Suppressor macrophage (primary cell): ENCODE measurements at regions not wholly inside any gene's neighbourhood (a gene's known extent, or its start where the extent isn't known, plus 50 kb on each side); places are given as distances from the start of the nearest gene placed in this dataset.

Experiments
- DNase-seq, 4 experiments: peaks; one replicate each; pipeline ENCODE4 v3.0.0-alpha.2; 2020 to 2022

GRCh38 chr2:66691031-66691965 is 256.4 kb downstream of the MEIS1 start:
- no peak for DNase-seq

- no peak for DNase-seq
Measured at GRCh38 chr2:66692521-66693054, 257.7 kb downstream of the MEIS1 start.

GRCh38 chr2:66693076-66693965 is 258.4 kb downstream of the MEIS1 start:
- no peak for DNase-seq

- DNase-seq = no peak
Measured at GRCh38 chr2:66694087-66694860, 259.3 kb downstream of the MEIS1 start.

GRCh38 chr2:66695226-66695735 is 260.4 kb downstream of the MEIS1 start:
- DNase-seq = no peak

GRCh38 chr2:66696374-66696773 is 261.4 kb downstream of the MEIS1 start:
- no peak for DNase-seq

GRCh38 chr2:66696886-66697285 is 262.0 kb downstream of the MEIS1 start:
- DNase-seq = no peak

GRCh38 chr2:66697366-66697765 is 262.4 kb downstream of the MEIS1 start:
- DNase-seq = no peak

- no peak for DNase-seq
Measured at GRCh38 chr2:66698091-66698490, 263.2 kb downstream of the MEIS1 start.

- no peak for DNase-seq
Measured at GRCh38 chr2:66698576-66699239, 263.8 kb downstream of the MEIS1 start.

- no peak for DNase-seq
Measured at GRCh38 chr2:66699416-66699792, 264.5 kb downstream of the MEIS1 start.

GRCh38 chr2:66699793-66700676 is 265.1 kb downstream of the MEIS1 start:
- DNase-seq = no peak

- no peak for DNase-seq
Measured at GRCh38 chr2:66700677-66701066, 265.7 kb downstream of the MEIS1 start.

GRCh38 chr2:66701251-66701650 is 266.3 kb downstream of the MEIS1 start:
- no peak for DNase-seq

- no peak for DNase-seq
Measured at GRCh38 chr2:66701656-66702055, 266.7 kb downstream of the MEIS1 start.

- DNase-seq = no peak
Measured at GRCh38 chr2:66702301-66702700, 267.4 kb downstream of the MEIS1 start.

GRCh38 chr2:66704786-66705185 is 269.9 kb downstream of the MEIS1 start:
- no peak for DNase-seq

GRCh38 chr2:66714610-66715009 is 279.7 kb downstream of the MEIS1 start:
- DNase-seq = no peak

- DNase-seq = no peak
Measured at GRCh38 chr2:66717218-66717905, 282.4 kb downstream of the MEIS1 start.

- DNase-seq = no peak
Measured at GRCh38 chr2:66717973-66718372, 283.0 kb downstream of the MEIS1 start.
